Nephron progenitor cell (in vitro differentiated cells): ENCODE measurements at regions not wholly inside any gene's neighbourhood (a gene's known extent, or its start where the extent isn't known, plus 50 kb on each side); places are given as distances from the start of the nearest gene placed in this dataset.
"Not testable (repeated sequence)": the region's sequence is repeated elsewhere in the genome, so short reads cannot be mapped to it uniquely, and the experiment has no call there.

ENCODE experiments used
- DNase-seq: peaks from one replicate; pipeline ENCODE4 v3.0.0; 2021
- H3K27ac Mint-ChIP-seq: 2 replicates; pipeline ENCODE4 v1.8.0; 2021; ENCODE audit warnings: mild to moderate bottlenecking, moderate library complexity, mixed read lengths
- H3K27me3 Mint-ChIP-seq: 2 replicates; pipeline ENCODE4 v1.8.0; 2021; ENCODE audit warnings: mild to moderate bottlenecking, low read depth, mixed read lengths; ENCODE audit not compliant: poor library complexity
- H3K36me3 Mint-ChIP-seq: 2 replicates; pipeline ENCODE4 v1.8.0; 2021; ENCODE audit warnings: low read depth, mixed read lengths
- H3K4me1 Mint-ChIP-seq: 2 replicates; pipeline ENCODE4 v1.8.0; 2021; ENCODE audit warnings: mixed read lengths
- H3K4me3 Mint-ChIP-seq: 2 replicates; pipeline ENCODE4 v1.8.0; 2021; ENCODE audit warnings: mild to moderate bottlenecking, moderate library complexity, mixed read lengths
- H3K9me3 Mint-ChIP-seq: 2 replicates; pipeline ENCODE4 v1.8.0; 2021; ENCODE audit warnings: mild to moderate bottlenecking, moderate library complexity, mixed read lengths
- CTCF ChIP-seq: fragments of 200-600 bp; sonication (generic); IDR thresholded peaks from 2 replicates; pipeline ENCODE4 v1.5.0; 2021; ENCODE audit warnings: antibody characterized with exemption

GRCh38 chr4:181825564-181825963 is 417.6 kb upstream of the TENM3 start:
- TF ChIP-seq CTCF, result no peak
- no peak for DNase-seq
- Mint-ChIP-seq H3K9me3 (no peaks in the 10 kb centered on the region), H3K4me3 (no peak overlapping the region), H3K27me3 (peaks cover 13% of the 10 kb centered on the region), H3K27ac (no peak overlapping the region), H3K36me3 (no peaks in the 10 kb centered on the region), H3K4me1 (peaks cover 26% of the 10 kb centered on the region)

- DNase-seq, result no peak
- Mint-ChIP-seq H3K9me3 (no peaks in the 10 kb centered on the region), H3K4me1 (peaks cover 9% of the 10 kb centered on the region), H3K27ac (no peak overlapping the region), H3K27me3 (peaks cover 13% of the 10 kb centered on the region), H3K4me3 (no peak overlapping the region), H3K36me3 (no peaks in the 10 kb centered on the region)
- no peak for TF ChIP-seq CTCF
These were observed 416.0 kb upstream of the TENM3 start for GRCh38 chr4:181827246-181827645.

GRCh38 chr4:181830404-181831035 is 412.7 kb upstream of the TENM3 start:
- Mint-ChIP-seq H3K27me3 (peaks cover 22% of the 10 kb centered on the region), H3K27ac (no peak overlapping the region), H3K9me3 (no peaks in the 10 kb centered on the region), H3K36me3 (no peaks in the 10 kb centered on the region), H3K4me3 (no peak overlapping the region), H3K4me1 (no peaks in the 10 kb centered on the region)
- no peak for DNase-seq
- no peak for TF ChIP-seq CTCF

- Mint-ChIP-seq H3K4me3 (no peak overlapping the region), H3K27ac (no peak overlapping the region), H3K36me3 (no peaks in the 10 kb centered on the region), H3K4me1 (no peaks in the 10 kb centered on the region), H3K9me3 (peaks cover 3% of the 10 kb centered on the region), H3K27me3 (peaks cover 19% of the 10 kb centered on the region)
- no peak for DNase-seq
- TF ChIP-seq CTCF, result no peak
These were observed 409.1 kb upstream of the TENM3 start for GRCh38 chr4:181834071-181834470.

- peaks cover 13% of the 10 kb centered on the region for H3K27me3 Mint-ChIP-seq
- DNase-seq, result no peak
- no peak overlapping the region for H3K27ac Mint-ChIP-seq
- peaks cover 12% of the 10 kb centered on the region for H3K9me3 Mint-ChIP-seq
- no peak overlapping the region for H3K4me3 Mint-ChIP-seq
- no peaks in the 10 kb centered on the region for H3K36me3 Mint-ChIP-seq
- no peak for TF ChIP-seq CTCF
- H3K4me1 Mint-ChIP-seq, result no peaks in the 10 kb centered on the region
These were observed 407.9 kb upstream of the TENM3 start for GRCh38 chr4:181835348-181835747.

- no peaks in the 10 kb centered on the region for H3K4me1 Mint-ChIP-seq
These were observed 404.9 kb upstream of the TENM3 start for GRCh38 chr4:181838253-181838652.

GRCh38 chr4:181843797-181844196 is 399.4 kb upstream of the TENM3 start:
- not testable (repeated sequence) for H3K27ac Mint-ChIP-seq, DNase-seq, H3K36me3 Mint-ChIP-seq, H3K27me3 Mint-ChIP-seq, H3K4me3 Mint-ChIP-seq, H3K4me1 Mint-ChIP-seq
- H3K9me3 Mint-ChIP-seq, result peaks cover 13% of the 10 kb centered on the region

More at GRCh38 chr4:181838253-181838652, 404.9 kb upstream of the TENM3 start:
- peaks cover 11% of the 10 kb centered on the region for H3K27me3 Mint-ChIP-seq
- no peak overlapping the region for H3K27ac Mint-ChIP-seq
- no peak overlapping the region for H3K4me3 Mint-ChIP-seq
- TF ChIP-seq CTCF, result no peak
- H3K36me3 Mint-ChIP-seq, result no peaks in the 10 kb centered on the region
- H3K9me3 Mint-ChIP-seq, result peaks cover 16% of the 10 kb centered on the region
- DNase-seq, result no peak
